Uterus (tissue), 3 donors: ENCODE measurements at regions not wholly inside any gene's neighbourhood (a gene's known extent, or its start where the extent isn't known, plus 50 kb on each side); places are given as distances from the start of the nearest gene placed in this dataset.
"Not testable (repeated sequence)": the region's sequence is repeated elsewhere in the genome, so short reads cannot be mapped to it uniquely, and the experiment has no call there.

Source experiments
- DNase-seq, 2 donors: peaks; one replicate each; pipeline ENCODE4 v3.0.0-alpha.2; 2019 to 2020
- H3K27ac ChIP-seq, 2 donors: fragments of 200-600 bp; sonication (generic); 1 replicate in 1 of 2; 2 replicates in 1 of 2; pipeline ENCODE4 v1.5.1; 2016 to 2018
- H3K27me3 ChIP-seq, 2 donors: fragments of 200-600 bp; sonication (generic); one replicate each; pipeline ENCODE4 v1.5.1; 2018 to 2019; ENCODE audit warnings: control low read depth in 1 of 2
- H3K36me3 ChIP-seq, 2 donors: fragments of 200-600 bp; sonication (generic); one replicate each; pipeline ENCODE4 v1.5.1; 2019; ENCODE audit warnings: control low read depth in 1 of 2
- H3K4me1 ChIP-seq, 2 donors: fragments of 200-600 bp; sonication (generic); one replicate each; pipeline ENCODE4 v1.5.1; 2018 to 2019; ENCODE audit warnings: control low read depth in 1 of 2
- H3K4me3 ChIP-seq, 2 donors: fragments of 200-600 bp; sonication (generic); 1 replicate in 1 of 2; 2 replicates in 1 of 2; pipeline ENCODE4 v1.5.1; 2018 to 2019; ENCODE audit warnings: mild to moderate bottlenecking in 1 of 2
- H3K9me3 ChIP-seq, 2 donors: fragments of 200-600 bp; sonication (generic); one replicate each; pipeline ENCODE4 v1.5.1; 2019; ENCODE audit warnings: control low read depth in 1 of 2
- POLR2A ChIP-seq, 2 donors: fragments of 450-650 bp; IDR thresholded peaks; one replicate each; pipeline ENCODE4 v1.6.1; 2016; ENCODE audit warnings: antibody characterized with exemption in 2 of 2, mild to moderate bottlenecking in 1 of 2, moderate library complexity in 1 of 2
- intact Hi-C: fragments of 100-400 bp; cut with DNase I; formaldehyde crosslinking; loops from one replicate; pipeline ENCODE4 v1.15.1; 2023; ENCODE audit warnings: low total_unique reads
- TF ChIP-seq, protein P1 (sequence below), 4 experiments: fragments of 200-600 bp in 2 of 4; fragments of 450-650 bp in 2 of 4; sonication (generic) in 2 of 4; IDR thresholded peaks; one replicate each; pipeline ENCODE4 v1.5.1; 2016 to 2019; ENCODE audit warnings: antibody characterized with exemption in 4 of 4, mild to moderate bottlenecking in 2 of 4, moderate library complexity in 1 of 4
- donor health status: DM: yes; HTN: yes; CAD: no.

DNA sequence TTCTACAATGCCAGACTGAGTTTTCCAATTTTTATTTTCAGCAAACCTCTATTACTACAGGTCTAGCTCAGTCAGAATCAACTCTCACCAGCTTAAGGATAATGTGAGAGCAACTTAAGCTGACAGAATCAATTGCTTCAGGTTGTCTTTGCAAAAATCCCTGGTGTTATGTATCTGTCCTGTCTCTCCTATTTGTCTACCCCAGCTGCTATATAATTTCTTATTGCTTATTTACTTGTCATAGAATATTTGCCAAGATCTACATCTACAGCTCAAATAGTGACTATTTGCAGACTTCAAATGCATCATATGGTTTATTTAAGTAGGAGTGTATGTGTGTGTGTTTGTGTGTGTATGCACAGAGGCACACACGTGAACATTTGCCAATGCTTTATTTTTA, 54.1 kb downstream of the FOXG1 start:
- Histone ChIP-seq H3K27me3 (peaks cover 0 to 4% of the 10 kb centered on the region in 2 donors), H3K4me3 (no peak overlapping the region), H3K9me3 (peaks cover 0 to 6% of the 10 kb centered on the region in 2 donors), H3K27ac (no peak overlapping the region), H3K4me1 (no peaks in the 10 kb centered on the region), H3K36me3 (no peaks in the 10 kb centered on the region)
- DNase-seq = no peak
- intact Hi-C loops = no loop called here
- TF ChIP-seq, protein P1, sequence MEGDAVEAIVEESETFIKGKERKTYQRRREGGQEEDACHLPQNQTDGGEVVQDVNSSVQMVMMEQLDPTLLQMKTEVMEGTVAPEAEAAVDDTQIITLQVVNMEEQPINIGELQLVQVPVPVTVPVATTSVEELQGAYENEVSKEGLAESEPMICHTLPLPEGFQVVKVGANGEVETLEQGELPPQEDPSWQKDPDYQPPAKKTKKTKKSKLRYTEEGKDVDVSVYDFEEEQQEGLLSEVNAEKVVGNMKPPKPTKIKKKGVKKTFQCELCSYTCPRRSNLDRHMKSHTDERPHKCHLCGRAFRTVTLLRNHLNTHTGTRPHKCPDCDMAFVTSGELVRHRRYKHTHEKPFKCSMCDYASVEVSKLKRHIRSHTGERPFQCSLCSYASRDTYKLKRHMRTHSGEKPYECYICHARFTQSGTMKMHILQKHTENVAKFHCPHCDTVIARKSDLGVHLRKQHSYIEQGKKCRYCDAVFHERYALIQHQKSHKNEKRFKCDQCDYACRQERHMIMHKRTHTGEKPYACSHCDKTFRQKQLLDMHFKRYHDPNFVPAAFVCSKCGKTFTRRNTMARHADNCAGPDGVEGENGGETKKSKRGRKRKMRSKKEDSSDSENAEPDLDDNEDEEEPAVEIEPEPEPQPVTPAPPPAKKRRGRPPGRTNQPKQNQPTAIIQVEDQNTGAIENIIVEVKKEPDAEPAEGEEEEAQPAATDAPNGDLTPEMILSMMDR (IDR thresholded peaks at IDR 0.05) = no peak
- TF ChIP-seq POLR2A (IDR thresholded peaks at IDR 0.05) = no peak

DNA sequence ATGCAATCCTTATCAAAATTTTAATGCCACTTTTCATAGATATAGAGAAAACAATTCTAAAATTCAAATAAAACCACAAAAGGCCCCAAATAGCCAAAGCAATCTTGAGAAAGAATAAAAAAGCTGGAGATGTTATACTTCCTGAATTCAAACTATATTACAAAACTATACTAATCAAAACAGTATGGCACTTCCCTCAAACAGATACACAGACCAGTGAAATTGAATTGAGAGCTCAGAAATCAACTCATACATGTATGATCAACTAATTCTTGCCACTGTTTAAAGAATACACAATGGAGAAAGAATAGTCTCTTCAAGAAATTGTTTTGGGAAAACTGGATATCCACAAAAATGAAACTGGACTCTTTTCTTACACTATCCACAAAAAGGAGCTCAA, 55.4 kb downstream of the FOXG1 start:
- Histone ChIP-seq H3K4me1 (no peaks in the 10 kb centered on the region), H3K4me3 (no peak overlapping the region), H3K27me3 (peaks cover 0 to 4% of the 10 kb centered on the region in 2 donors), H3K9me3 (peaks cover 0 to 6% of the 10 kb centered on the region in 2 donors), H3K36me3 (no peaks in the 10 kb centered on the region), H3K27ac (no peak overlapping the region)
- intact Hi-C loops = no loop called here
- no peak for TF ChIP-seq POLR2A (IDR thresholded peaks at IDR 0.05)
- TF ChIP-seq, protein P1 (IDR thresholded peaks at IDR 0.05) = no peak
- no peak for DNase-seq

DNA sequence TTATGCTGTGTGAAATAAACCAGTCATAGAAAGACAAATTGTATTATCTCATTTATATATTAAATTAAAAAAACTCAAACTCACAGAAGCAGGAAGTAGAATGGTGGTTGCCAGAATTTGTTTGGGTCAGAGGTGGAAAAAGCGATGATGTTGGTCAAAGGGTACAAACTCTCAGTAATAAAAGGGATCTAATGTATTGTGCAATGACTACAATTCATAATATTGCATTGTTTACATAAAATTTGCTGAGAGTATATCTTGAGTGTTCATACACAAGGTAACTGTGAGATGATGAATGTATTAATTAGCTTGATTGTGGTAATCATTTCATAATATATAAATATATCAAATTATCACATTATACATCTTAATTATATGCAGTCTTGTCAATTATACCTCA, 56.7 kb downstream of the FOXG1 start:
- intact Hi-C loops = no loop called here
- H3K9me3 ChIP-seq = peaks cover 0 to 6% of the 10 kb centered on the region in 2 donors
- H3K27me3 ChIP-seq = peaks cover 0 to 4% of the 10 kb centered on the region in 2 donors
- H3K4me3 ChIP-seq = no peak overlapping the region
- no peaks in the 10 kb centered on the region for H3K4me1 ChIP-seq
- TF ChIP-seq, protein P1 (IDR thresholded peaks at IDR 0.05) = no peak
- no peak for TF ChIP-seq POLR2A (IDR thresholded peaks at IDR 0.05)
- no peak overlapping the region for H3K27ac ChIP-seq
- H3K36me3 ChIP-seq = no peaks in the 10 kb centered on the region
- no peak for DNase-seq

DNA sequence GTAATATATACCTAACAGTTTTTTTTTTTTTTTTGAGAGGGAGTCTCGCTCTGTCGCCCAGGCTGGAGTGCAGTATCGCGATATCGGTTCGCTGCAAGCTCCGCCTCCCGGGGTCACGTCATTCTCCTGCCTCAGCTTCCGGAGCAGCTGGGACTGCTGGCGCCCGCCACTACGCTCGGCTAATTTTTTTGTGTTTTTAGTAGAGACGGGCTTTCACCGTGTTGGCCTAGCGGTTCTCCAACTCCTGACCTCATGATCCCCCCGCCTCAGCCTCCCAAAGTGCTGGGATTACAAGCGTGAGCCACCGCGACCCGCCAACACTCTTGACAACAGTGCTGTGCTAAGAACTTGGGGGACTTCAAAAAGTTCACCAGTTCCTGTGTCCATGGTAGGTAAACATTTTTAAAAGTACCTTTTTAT, 63.5 kb downstream of the FOXG1 start:
- no peak overlapping the region for H3K4me3 ChIP-seq
- H3K27me3 ChIP-seq = no peaks in the 10 kb centered on the region
- H3K27ac ChIP-seq = no peak overlapping the region
- no peak for TF ChIP-seq POLR2A (IDR thresholded peaks at IDR 0.05)
- TF ChIP-seq, protein P1 (IDR thresholded peaks at IDR 0.05) = no peak
- intact Hi-C loops = no loop called here
- H3K9me3 ChIP-seq = no peaks in the 10 kb centered on the region
- H3K4me1 ChIP-seq = no peaks in the 10 kb centered on the region
- no peaks in the 10 kb centered on the region for H3K36me3 ChIP-seq
- DNase-seq = no peak

DNA sequence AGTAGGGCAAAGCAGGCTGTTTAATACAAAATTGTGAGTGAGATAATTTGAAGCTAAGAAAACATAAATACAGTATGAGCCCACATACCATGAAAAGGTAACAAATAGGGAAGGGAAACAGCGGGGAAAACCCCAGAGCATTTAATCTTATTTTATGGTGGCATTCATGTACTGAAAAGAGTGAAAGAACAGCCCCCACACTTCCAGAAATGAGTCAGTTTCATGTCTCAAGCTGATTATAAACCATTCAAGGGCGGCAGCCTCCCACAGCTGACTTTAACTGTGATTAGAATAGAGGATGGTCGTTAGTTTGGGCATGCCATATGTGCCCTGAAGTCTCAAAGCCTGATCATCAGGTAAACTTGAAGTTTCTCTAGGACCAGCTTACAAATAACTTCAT, 64.5 kb downstream of the FOXG1 start:
- no peak overlapping the region for H3K4me3 ChIP-seq
- H3K27ac ChIP-seq = no peak overlapping the region
- intact Hi-C loops = no loop called here
- no peaks in the 10 kb centered on the region for H3K27me3 ChIP-seq
- H3K9me3 ChIP-seq = no peaks in the 10 kb centered on the region
- no peaks in the 10 kb centered on the region for H3K36me3 ChIP-seq
- TF ChIP-seq POLR2A (IDR thresholded peaks at IDR 0.05) = no peak
- TF ChIP-seq, protein P1 (IDR thresholded peaks at IDR 0.05) = no peak
- H3K4me1 ChIP-seq = no peaks in the 10 kb centered on the region
- no peak for DNase-seq

DNA sequence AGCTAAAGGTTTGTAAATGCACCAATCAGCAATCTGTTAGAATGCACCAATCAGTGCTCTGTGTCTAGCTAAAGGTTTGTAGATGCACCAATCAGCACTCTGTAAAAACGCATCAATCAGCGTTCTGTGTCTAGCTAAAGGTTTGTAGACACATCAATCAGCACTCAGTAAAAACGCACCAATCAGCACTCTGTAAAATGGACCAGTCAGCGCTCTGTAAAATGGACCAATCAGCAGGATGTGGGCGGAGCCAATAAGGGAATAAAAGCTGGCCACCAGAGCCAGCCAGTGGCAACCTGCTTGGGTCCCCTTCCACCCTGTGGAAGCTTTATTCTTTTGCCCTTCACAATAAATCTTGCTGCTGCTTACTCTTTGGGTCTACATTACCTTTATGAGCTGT, 76.0 kb downstream of the FOXG1 start:
- intact Hi-C loops, DNase-seq, H3K4me1 ChIP-seq, H3K36me3 ChIP-seq, H3K9me3 ChIP-seq, H3K27ac ChIP-seq, H3K27me3 ChIP-seq, H3K4me3 ChIP-seq: not testable (repeated sequence)
